SU-DHL-6 (cell line): ENCODE measurements at regions not wholly inside any gene's neighbourhood (a gene's known extent, or its start where the extent isn't known, plus 50 kb on each side); places are given as distances from the start of the nearest gene placed in this dataset.

ENCODE experiments used
- H2AFZ ChIP-seq: fragments of 200-600 bp; sonication (generic); 2 replicates; pipeline ENCODE4 v1.6.1; 2014; ENCODE audit warnings: low read depth, mild to moderate bottlenecking, moderate library complexity, mixed read lengths, antibody characterized with exemption, low read length; ENCODE audit not compliant: severe bottlenecking
- H3F3A ChIP-seq: fragments of 200-600 bp; shearing (Covaris generic); 2 replicates; pipeline ENCODE4 v1.6.0; 2016; ENCODE audit warnings: antibody characterized with exemption, mild to moderate bottlenecking; ENCODE audit not compliant: insufficient read depth
- H3K27ac ChIP-seq: fragments of 200-600 bp; sonication (generic); 2 replicates; pipeline ENCODE4 v1.5.1; 2016; ENCODE audit warnings: low read depth, mild to moderate bottlenecking, low read length, moderate library complexity, mixed read lengths
- H3K27me3 ChIP-seq: fragments of 200-600 bp; sonication (generic), shearing (Covaris generic); 2 replicates; pipeline ENCODE4 v1.6.0; 2014; ENCODE audit warnings: mild to moderate bottlenecking, low read length
- H3K36me3 ChIP-seq: fragments of 200-600 bp; sonication (generic); 2 replicates; pipeline ENCODE4 v1.6.1; 2014; ENCODE audit warnings: mild to moderate bottlenecking, low read length, mixed read lengths
- H3K4me2 ChIP-seq: fragments of 300-600, 200-600 bp; shearing (Covaris generic), sonication (generic); 2 replicates; pipeline ENCODE4 v1.6.0; 2014; ENCODE audit warnings: low read length, low read depth, mild to moderate bottlenecking; ENCODE audit not compliant: poor library complexity, severe bottlenecking
- H3K4me3 ChIP-seq: fragments of 200-600 bp; sonication (generic); 2 replicates; pipeline ENCODE4 v1.5.1; 2014; ENCODE audit warnings: antibody characterized with exemption, low read length, mild to moderate bottlenecking, mixed read lengths; ENCODE audit not compliant: insufficient read depth, poor library complexity, severe bottlenecking
- H3K79me2 ChIP-seq: fragments of 200-600 bp; sonication (generic); 2 replicates; pipeline ENCODE4 v1.6.1; 2014; ENCODE audit warnings: mild to moderate bottlenecking, low read length, moderate library complexity; ENCODE audit not compliant: insufficient read depth
- H3K9ac ChIP-seq: fragments of 200-600 bp; sonication (generic); 2 replicates; pipeline ENCODE4 v1.7.0; 2014; ENCODE audit warnings: mild to moderate bottlenecking, low read length
- H3K9me2 ChIP-seq: fragments of 200-600 bp; sonication (generic); replicated peaks from 2 replicates; pipeline ENCODE4 v1.6.1; 2014; ENCODE audit warnings: low read length; ENCODE audit not compliant: insufficient read depth
- H3K9me3 ChIP-seq: fragments of 200-600 bp; sonication (generic); 2 replicates; pipeline ENCODE4 v1.6.1; 2014; ENCODE audit warnings: low read length, mixed read lengths; ENCODE audit not compliant: insufficient read depth
- H4K20me1 ChIP-seq: fragments of 200-600 bp; sonication (generic); 2 replicates; pipeline ENCODE4 v1.6.1; 2014; ENCODE audit warnings: low read depth, mild to moderate bottlenecking, antibody characterized with exemption, low read length, moderate library complexity, mixed read lengths
- CTCF ChIP-seq: fragments of 200-600 bp; sonication (generic); IDR thresholded peaks from one replicate; pipeline ENCODE4 v1.5.1; 2017; ENCODE audit warnings: antibody characterized with exemption, mild to moderate bottlenecking, low read length, moderate library complexity; ENCODE audit not compliant: insufficient read depth, poor library complexity, severe bottlenecking
- EZH2phosphoT487 ChIP-seq: fragments of 200-600 bp; sonication (generic), shearing (Covaris generic); conservative IDR thresholded peaks from 2 replicates; pipeline ENCODE4 v1.6.1; 2018; ENCODE audit warnings: mild to moderate bottlenecking, antibody characterized with exemption, low read length, moderate library complexity, mixed read lengths

- no peak overlapping the region for H3K4me2 ChIP-seq
- no peaks in the 10 kb centered on the region for H3F3A ChIP-seq
- no peak overlapping the region for H3K9ac ChIP-seq
- H3K79me2 ChIP-seq = no peaks in the 10 kb centered on the region
- no peaks in the 10 kb centered on the region for H3K9me3 ChIP-seq
- no peaks in the 10 kb centered on the region for H3K27me3 ChIP-seq
- H4K20me1 ChIP-seq = no peaks in the 10 kb centered on the region
- H2AFZ ChIP-seq = no peak overlapping the region
- no peaks in the 10 kb centered on the region for H3K9me2 ChIP-seq
- H3K36me3 ChIP-seq = no peaks in the 10 kb centered on the region
- TF ChIP-seq EZH2phosphoT487 (no peak), CTCF (no peak)
- H3K27ac ChIP-seq = no peak overlapping the region
- H3K4me3 ChIP-seq = no peak overlapping the region
Observed at GRCh38 chr20:23146857-23147637, 60.9 kb upstream of the CD93 start.

- no peaks in the 10 kb centered on the region for H3F3A ChIP-seq
Observed at GRCh38 chr20:23146181-23146580, 60.1 kb upstream of the CD93 start.

GRCh38 chr20:23145281-23145700 is 59.2 kb upstream of the CD93 start:
- Histone ChIP-seq H3K9ac (no peak overlapping the region), H3F3A (no peaks in the 10 kb centered on the region), H3K79me2 (no peaks in the 10 kb centered on the region), H3K9me3 (no peaks in the 10 kb centered on the region), H3K4me3 (no peak overlapping the region), H4K20me1 (no peaks in the 10 kb centered on the region), H3K9me2 (no peaks in the 10 kb centered on the region), H3K4me2 (no peak overlapping the region), H3K36me3 (no peaks in the 10 kb centered on the region), H2AFZ (no peak overlapping the region), H3K27ac (no peak overlapping the region), H3K27me3 (no peaks in the 10 kb centered on the region)
- TF ChIP-seq CTCF = no peak
- TF ChIP-seq EZH2phosphoT487 = no peak

More at GRCh38 chr20:23146181-23146580, 60.1 kb upstream of the CD93 start:
- no peaks in the 10 kb centered on the region for H4K20me1 ChIP-seq
- no peaks in the 10 kb centered on the region for H3K27me3 ChIP-seq
- H3K9me3 ChIP-seq = no peaks in the 10 kb centered on the region
- no peak overlapping the region for H3K4me2 ChIP-seq
- TF ChIP-seq EZH2phosphoT487 (no peak), CTCF (no peak)
- no peaks in the 10 kb centered on the region for H3K36me3 ChIP-seq
- no peaks in the 10 kb centered on the region for H3K79me2 ChIP-seq
- no peak overlapping the region for H3K9ac ChIP-seq
- no peaks in the 10 kb centered on the region for H3K9me2 ChIP-seq
- H3K4me3 ChIP-seq = no peak overlapping the region
- H2AFZ ChIP-seq = no peak overlapping the region
- H3K27ac ChIP-seq = no peak overlapping the region
